Stimulated activated CD8-positive, alpha-beta memory T cell treated with anti-CD3 and anti-CD28 coated beads, Interleukin-4, amount 100 ng/mL, for 48 hours (primary cell): ENCODE measurements at regions not wholly inside any gene's neighbourhood (a gene's known extent, or its start where the extent isn't known, plus 50 kb on each side); places are given as distances from the start of the nearest gene placed in this dataset.
"Not testable (repeated sequence)": the region's sequence is repeated elsewhere in the genome, so short reads cannot be mapped to it uniquely, and the experiment has no call there.

Experiments
- DNase-seq: peaks from one replicate; pipeline ENCODE4 v3.0.0-alpha.2; 2020

- DNase-seq: peak; percentile 36
Measured at GRCh38 chr17:77087650-77088454, 52.9 kb upstream of the SEC14L1 start.

- peak; percentile 92 for DNase-seq
Measured at GRCh38 chr17:77088455-77089123, 52.2 kb upstream of the SEC14L1 start.

GRCh38 chr17:77089124-77089490 is 51.7 kb upstream of the SEC14L1 start:
- DNase-seq: no peak

GRCh38 chr17:77089949-77090348 is 50.8 kb upstream of the SEC14L1 start:
- DNase-seq: not testable (repeated sequence)

- DNase-seq: no peak
Measured at GRCh38 chr17:77090476-77090875, 50.3 kb upstream of the SEC14L1 start.
